ENCODE measurements at regions not wholly inside any gene's neighbourhood (a gene's known extent, or its start where the extent isn't known, plus 50 kb on each side); places are given as distances from the start of the nearest gene placed in this dataset.
"Not testable (repeated sequence)": the region's sequence is repeated elsewhere in the genome, so short reads cannot be mapped to it uniquely, and the experiment has no call there.

DNA sequence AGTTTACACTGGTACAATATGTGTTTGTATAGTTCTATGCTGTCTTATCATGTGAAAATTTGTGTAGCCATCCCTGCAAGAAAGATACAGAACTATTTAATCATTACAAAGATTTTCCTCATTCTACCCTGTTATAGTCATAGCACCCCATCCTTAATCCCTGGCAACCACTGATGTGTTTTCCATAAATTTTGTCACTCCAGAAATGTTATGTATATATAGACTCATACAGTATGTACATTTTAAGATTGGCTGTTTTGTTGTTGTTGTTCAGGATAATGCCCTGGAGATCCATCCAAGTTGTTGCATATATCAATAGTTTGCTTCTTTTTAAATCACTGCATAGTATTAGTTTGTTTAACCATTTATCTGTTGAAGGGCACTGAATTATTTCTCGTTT is 1911.9 kb downstream of the KHDRBS2 start:
- POLR2A ChIA-PET; H3K4me1 Mint-ChIP-seq; H3K4me3 Mint-ChIP-seq; intact Hi-C loops (cut with DNase I, micrococcal nuclease); H3K27me3 Mint-ChIP-seq; H3K36me3 Mint-ChIP-seq (ENCODE audit: low read depth); ATAC-seq; DNase-seq; CTCF ChIA-PET; H3K27ac Mint-ChIP-seq: not testable (repeated sequence)
- H3K9me3 Mint-ChIP-seq (ENCODE audit: low read depth), result peaks cover 22% of the 10 kb centered on the region

DNA sequence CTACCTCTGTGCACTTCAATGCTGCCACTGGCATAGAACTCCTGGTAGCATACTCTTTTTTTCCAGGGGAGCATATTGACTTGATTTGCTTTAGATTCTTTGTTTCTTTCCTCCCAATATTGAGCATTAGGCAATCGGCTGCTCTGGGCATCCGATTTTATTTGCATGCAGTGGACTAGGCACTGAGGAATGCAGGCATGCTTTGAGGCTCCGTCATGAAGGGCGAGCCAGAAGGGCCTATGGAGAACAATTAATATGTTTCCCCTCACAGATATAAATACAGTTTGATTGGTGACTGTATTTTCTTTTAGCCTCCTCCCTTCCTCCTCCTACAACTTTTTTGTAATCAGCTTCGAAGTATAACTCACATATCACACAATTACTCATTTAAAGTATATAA is 1918.2 kb downstream of the KHDRBS2 start:
- intact Hi-C loops (cut with DNase I, micrococcal nuclease); H3K9me3 Mint-ChIP-seq (ENCODE audit: low read depth); H3K27ac Mint-ChIP-seq; ATAC-seq; H3K36me3 Mint-ChIP-seq (ENCODE audit: low read depth); H3K4me3 Mint-ChIP-seq; POLR2A ChIA-PET; DNase-seq; H3K27me3 Mint-ChIP-seq; H3K4me1 Mint-ChIP-seq: not testable (repeated sequence)
- CTCF ChIA-PET, result interaction anchor here (0.6 kb wide), 1 partner anchor 948 kb away, joined by 6 read pairs; no protein-coding TSS in a partner anchor

DNA sequence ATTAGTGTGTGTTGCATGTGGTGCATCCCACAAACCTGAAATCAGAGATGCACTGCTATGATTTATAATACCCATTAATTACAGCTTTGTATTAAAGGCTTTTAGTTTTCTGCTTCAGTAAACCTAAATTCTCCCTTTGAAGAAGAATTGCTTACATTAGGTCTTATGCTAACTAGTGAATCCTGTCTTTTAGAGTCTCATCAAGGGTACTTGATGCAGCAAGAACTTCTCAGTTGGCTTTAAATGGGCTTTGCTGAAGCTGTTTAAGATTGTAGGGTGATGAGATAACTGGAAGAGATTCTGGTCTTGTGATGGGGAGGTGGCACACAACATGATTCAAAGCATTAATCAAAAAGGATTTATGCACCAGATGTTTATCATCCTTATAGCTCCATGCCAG is 1920.1 kb downstream of the KHDRBS2 start:
- DNase-seq; intact Hi-C loops (cut with DNase I, micrococcal nuclease); POLR2A ChIA-PET; H3K9me3 Mint-ChIP-seq (ENCODE audit: low read depth); H3K4me3 Mint-ChIP-seq; CTCF ChIA-PET; H3K27ac Mint-ChIP-seq; H3K36me3 Mint-ChIP-seq (ENCODE audit: low read depth); H3K4me1 Mint-ChIP-seq; H3K27me3 Mint-ChIP-seq; ATAC-seq: not testable (repeated sequence)

GRCh38 chr6:60342411-60343008 is 1943.5 kb downstream of the KHDRBS2 start:
- intact Hi-C loops (cut with DNase I, micrococcal nuclease); CTCF ChIA-PET: not testable (repeated sequence)

GRCh38 chr6:60338328-60339071 is 1947.5 kb downstream of the KHDRBS2 start:
- H3K4me1 Mint-ChIP-seq; H3K4me3 Mint-ChIP-seq; H3K27ac Mint-ChIP-seq; intact Hi-C loops (cut with DNase I, micrococcal nuclease); ATAC-seq; DNase-seq; CTCF ChIA-PET; H3K36me3 Mint-ChIP-seq (ENCODE audit: low read depth); H3K27me3 Mint-ChIP-seq; POLR2A ChIA-PET: not testable (repeated sequence)
- peaks cover 17% of the 10 kb centered on the region for H3K9me3 Mint-ChIP-seq (ENCODE audit: low read depth)

More at GRCh38 chr6:60342411-60343008, 1943.5 kb downstream of the KHDRBS2 start:
- ATAC-seq; H3K27ac Mint-ChIP-seq; H3K4me3 Mint-ChIP-seq; H3K4me1 Mint-ChIP-seq; H3K36me3 Mint-ChIP-seq (ENCODE audit: low read depth); POLR2A ChIA-PET; H3K27me3 Mint-ChIP-seq; DNase-seq: not testable (repeated sequence)
- H3K9me3 Mint-ChIP-seq (ENCODE audit: low read depth), result peaks cover 12% of the 10 kb centered on the region

- H3K4me3 Mint-ChIP-seq; intact Hi-C loops (cut with DNase I, micrococcal nuclease); H3K4me1 Mint-ChIP-seq; CTCF ChIA-PET; H3K27me3 Mint-ChIP-seq; DNase-seq; H3K36me3 Mint-ChIP-seq (ENCODE audit: low read depth); H3K27ac Mint-ChIP-seq; ATAC-seq; POLR2A ChIA-PET: not testable (repeated sequence)
- H3K9me3 Mint-ChIP-seq (ENCODE audit: low read depth), result peaks cover 14% of the 10 kb centered on the region
Observed at GRCh38 chr6:60335124-60335523, 1950.9 kb downstream of the KHDRBS2 start.

- H3K4me3 Mint-ChIP-seq; CTCF ChIA-PET; ATAC-seq; H3K36me3 Mint-ChIP-seq (ENCODE audit: low read depth); H3K27me3 Mint-ChIP-seq; POLR2A ChIA-PET; H3K27ac Mint-ChIP-seq; intact Hi-C loops (cut with DNase I, micrococcal nuclease); H3K4me1 Mint-ChIP-seq; DNase-seq: not testable (repeated sequence)
- peaks cover 21% of the 10 kb centered on the region for H3K9me3 Mint-ChIP-seq (ENCODE audit: low read depth)
Observed at GRCh38 chr6:60333708-60334107, 1952.3 kb downstream of the KHDRBS2 start.

DNA sequence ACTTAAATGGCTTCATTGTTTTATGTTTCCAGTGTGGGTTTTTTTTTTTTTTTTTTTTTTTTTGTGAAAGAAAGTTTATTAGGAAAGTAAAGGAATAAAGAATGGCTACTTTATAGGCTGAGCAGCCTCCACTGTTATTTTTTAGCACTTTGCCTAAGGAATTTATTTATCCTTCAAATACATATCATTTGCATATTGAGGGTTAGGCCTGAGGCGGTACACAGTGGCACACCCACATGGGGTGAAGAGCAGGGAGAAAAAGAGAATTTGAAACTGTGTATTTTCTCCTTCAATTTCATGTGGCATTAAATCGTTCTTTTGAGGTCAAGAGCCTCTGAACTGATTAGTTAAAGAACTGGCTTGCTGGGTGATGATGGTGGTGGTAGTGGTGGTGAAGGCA is 1977.1 kb downstream of the KHDRBS2 start:
- H3K9me3 Mint-ChIP-seq (ENCODE audit: low read depth); H3K36me3 Mint-ChIP-seq (ENCODE audit: low read depth); DNase-seq; intact Hi-C loops (cut with DNase I, micrococcal nuclease); H3K4me1 Mint-ChIP-seq; ATAC-seq; POLR2A ChIA-PET; H3K27me3 Mint-ChIP-seq; H3K4me3 Mint-ChIP-seq; H3K27ac Mint-ChIP-seq; CTCF ChIA-PET: not testable (repeated sequence)

Measured in activated CD4-positive, alpha-beta T cell treated with anti-CD3 and anti-CD28 coated beads for 36 hours (primary cell).